22Rv1 (cell line): ENCODE measurements at regions not wholly inside any gene's neighbourhood (a gene's known extent, or its start where the extent isn't known, plus 50 kb on each side); places are given as distances from the start of the nearest gene placed in this dataset.

Source experiments
- H3K27ac ChIP-seq: fragments of 450-650 bp; 2 replicates; pipeline ENCODE4 v1.5.1; 2017
- CTCF ChIP-seq: fragments of 450-650 bp; IDR thresholded peaks from 2 replicates; pipeline ENCODE4 v1.5.1; 2017; ENCODE audit warnings: mild to moderate bottlenecking
- ZFX ChIP-seq: fragments of 450-650 bp; IDR thresholded peaks from 2 replicates; pipeline ENCODE4 v1.6.1; 2017; ENCODE audit warnings: antibody characterized with exemption, borderline replicate concordance

DNA sequence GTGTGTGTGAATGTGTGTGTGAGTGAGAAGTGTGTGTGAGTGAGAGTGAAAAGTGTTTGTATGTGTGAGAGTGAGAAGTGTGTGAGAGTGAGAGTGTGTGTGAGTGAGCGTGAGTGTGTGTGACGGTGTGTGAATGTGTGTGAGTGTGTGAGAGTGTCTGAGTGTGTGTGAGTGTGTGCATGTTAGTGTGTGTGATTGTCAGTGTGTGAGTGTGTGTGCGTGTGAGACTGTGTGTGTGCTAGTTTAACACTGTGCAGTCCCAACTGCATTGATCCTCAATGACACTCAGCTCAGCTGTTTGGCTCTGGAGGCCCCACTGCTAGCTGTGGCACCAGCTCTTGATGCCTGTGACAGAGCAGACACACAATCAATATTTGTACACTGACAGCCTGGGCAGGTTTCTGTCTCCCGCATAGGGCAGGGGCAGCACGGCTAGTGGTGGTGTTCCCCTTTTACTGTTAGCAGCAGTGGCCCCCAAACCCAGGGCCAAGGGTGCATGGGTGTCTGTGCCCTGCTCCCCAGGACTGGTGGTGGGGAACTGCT is 135.0 kb downstream of the INHBB start:
- no peak for TF ChIP-seq ZFX
- no peak for TF ChIP-seq CTCF
- no peak overlapping the region for H3K27ac ChIP-seq

- TF ChIP-seq CTCF (no peak), ZFX (no peak)
- H3K27ac ChIP-seq, result no peak overlapping the region
These were observed 135.7 kb downstream of the INHBB start for GRCh38 chr2:120481446-120482194.

DNA sequence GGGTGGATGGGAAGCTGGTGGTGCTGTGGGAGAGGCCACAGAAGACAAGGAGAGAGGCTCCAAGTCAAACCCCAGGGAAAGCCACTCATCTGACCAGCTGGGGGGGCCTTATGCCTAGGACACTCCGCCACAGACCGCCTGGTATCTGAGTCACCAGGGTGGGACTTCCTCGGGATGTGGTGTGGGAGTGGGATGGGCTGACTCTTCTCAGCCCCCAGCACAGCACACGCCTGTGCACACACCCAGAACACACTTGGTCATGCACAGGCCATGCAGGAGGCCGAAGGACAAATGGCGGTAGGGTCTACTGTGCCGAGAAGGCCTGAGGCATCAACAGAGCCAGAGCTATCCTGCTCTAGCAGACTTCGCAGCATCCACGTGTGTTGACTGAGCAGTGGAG is 136.4 kb downstream of the INHBB start:
- H3K27ac ChIP-seq, result no peak overlapping the region
- TF ChIP-seq CTCF (no peak), ZFX (no peak)

GRCh38 chr2:120483355-120483754 is 137.4 kb downstream of the INHBB start:
- H3K27ac ChIP-seq, result no peak overlapping the region
- TF ChIP-seq CTCF (no peak), ZFX (no peak)

DNA sequence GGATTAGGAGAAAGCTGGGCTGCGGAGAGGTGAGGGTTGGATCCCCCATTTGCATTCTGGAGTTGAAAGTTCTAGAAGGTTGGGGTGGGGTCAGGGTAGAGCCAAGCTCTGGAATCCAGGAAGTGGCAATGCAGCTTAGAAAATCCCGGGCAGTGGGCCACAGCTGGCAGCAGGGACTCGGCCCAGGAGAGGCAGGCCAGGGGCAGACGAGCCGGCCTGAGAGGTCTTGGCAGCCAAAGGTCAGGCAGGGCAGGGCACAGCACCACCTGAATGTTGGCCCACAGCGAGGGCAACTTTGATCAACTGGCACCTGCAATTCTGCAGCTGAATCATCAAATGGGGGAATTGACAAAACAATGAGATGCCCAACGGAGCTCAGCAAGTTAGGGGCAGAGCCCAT is 139.2 kb downstream of the INHBB start:
- no peak overlapping the region for H3K27ac ChIP-seq
- TF ChIP-seq ZFX (no peak), CTCF (no peak)

GRCh38 chr2:120486441-120486840 is 140.5 kb downstream of the INHBB start:
- no peak overlapping the region for H3K27ac ChIP-seq
- no peak for TF ChIP-seq ZFX
- no peak for TF ChIP-seq CTCF

GRCh38 chr2:120486946-120487345 is 141.0 kb downstream of the INHBB start:
- TF ChIP-seq CTCF, result no peak
- TF ChIP-seq ZFX, result no peak
- H3K27ac ChIP-seq, result no peak overlapping the region
